CD14-positive monocyte (primary cell): ENCODE measurements at regions not wholly inside any gene's neighbourhood (a gene's known extent, or its start where the extent isn't known, plus 50 kb on each side); places are given as distances from the start of the nearest gene placed in this dataset.

Experiments
- DNase-seq, 3 donors: peaks; one replicate each; pipeline ENCODE4 v3.0.0-alpha.2; 2011 to 2022
- H2AFZ ChIP-seq: 2 replicates; pipeline ENCODE4 v1.6.0; 2012; ENCODE audit warnings: mild to moderate bottlenecking, low read depth, low read length, inconsistent platforms; ENCODE audit not compliant: insufficient read depth, poor library complexity, severe bottlenecking
- H3K27ac ChIP-seq, 2 donors: 1 replicate in 1 of 2; 2 replicates in 1 of 2; pipeline ENCODE4 v1.5.1; 2012 to 2013; ENCODE audit warnings: low read length in 2 of 2, control low read depth in 1 of 2, inconsistent platforms in 1 of 2, low read depth in 1 of 2, mild to moderate bottlenecking in 1 of 2
- H3K27me3 ChIP-seq, 2 donors: one replicate each; pipeline versions ENCODE4 v1.6.0 to v1.6.1; 2011 to 2013; ENCODE audit warnings: low read length in 2 of 2; ENCODE audit not compliant: control insufficient read depth in 2 of 2, insufficient read depth in 2 of 2
- H3K36me3 ChIP-seq, 2 donors: replicated peaks in 1 of 2; 1 replicate in 1 of 2; 2 replicates in 1 of 2; pipeline versions ENCODE4 v1.5.1 to v1.6.1; 2012 to 2013; ENCODE audit warnings: low read length in 2 of 2, control low read depth in 1 of 2, inconsistent platforms in 1 of 2, mild to moderate bottlenecking in 1 of 2; ENCODE audit not compliant: insufficient read depth in 2 of 2, control insufficient read depth in 1 of 2
- H3K4me1 ChIP-seq, 2 donors: 1 replicate in 1 of 2; 2 replicates in 1 of 2; pipeline versions ENCODE4 v1.5.1 to v1.6.1; 2012 to 2013; ENCODE audit warnings: low read length in 2 of 2, control low read depth in 1 of 2, inconsistent platforms in 1 of 2, mild to moderate bottlenecking in 1 of 2, moderate library complexity in 1 of 2; ENCODE audit not compliant: insufficient read depth in 2 of 2, control insufficient read depth in 1 of 2
- H3K4me2 ChIP-seq: replicated peaks from 2 replicates; pipeline ENCODE3; 2012; ENCODE audit warnings: low read length, moderate library complexity, mild to moderate bottlenecking; ENCODE audit not compliant: poor library complexity, severe bottlenecking; ENCODE audit errors: extremely low read depth
- H3K4me3 ChIP-seq, 3 experiments: fragments of 200-600 bp in 1 of 3; sonication (generic) in 1 of 3; replicated peaks in 1 of 3; 1 replicate in 2 of 3; 2 replicates in 1 of 3; pipeline ENCODE4 v1.5.1; 2011 to 2013; ENCODE audit warnings: low read length in 3 of 3, mild to moderate bottlenecking in 3 of 3, control low read depth in 2 of 3, low read depth in 2 of 3, inconsistent platforms in 1 of 3, moderate library complexity in 1 of 3
- H3K79me2 ChIP-seq: 2 replicates; pipeline ENCODE4 v1.6.0; 2012; ENCODE audit warnings: mild to moderate bottlenecking, control low read depth, inconsistent platforms, low read length, moderate library complexity; ENCODE audit not compliant: insufficient read depth
- H3K9ac ChIP-seq: 2 replicates; pipeline ENCODE4 v1.6.0; 2017; ENCODE audit warnings: low read length, mild to moderate bottlenecking; ENCODE audit not compliant: insufficient read depth, poor library complexity, severe bottlenecking
- H3K9me3 ChIP-seq, 2 donors: replicated peaks in 1 of 2; 1 replicate in 1 of 2; 2 replicates in 1 of 2; pipeline versions ENCODE4 v1.5.1 to v1.6.1; 2012 to 2013; ENCODE audit warnings: low read length in 2 of 2, control low read depth in 1 of 2; ENCODE audit not compliant: control insufficient read depth in 1 of 2, insufficient read depth in 1 of 2
- H4K20me1 ChIP-seq: 2 replicates; pipeline ENCODE4 v1.6.0; 2012; ENCODE audit warnings: mild to moderate bottlenecking, low read length, control low read depth, moderate library complexity; ENCODE audit not compliant: insufficient read depth
- H3K27ac Mint-ChIP-seq, 7 donors: one replicate each; pipeline ENCODE4 v1.8.0; 2020; ENCODE audit warnings: mild to moderate bottlenecking in 7 of 7, mixed read lengths in 7 of 7, moderate library complexity in 6 of 7, inconsistent platforms in 2 of 7
- H3K27me3 Mint-ChIP-seq, 3 donors: one replicate each; pipeline ENCODE4 v1.8.0; 2021 to 2022; ENCODE audit warnings: low read depth in 3 of 3, mild to moderate bottlenecking in 3 of 3, mixed read lengths in 3 of 3, moderate library complexity in 3 of 3, inconsistent platforms in 1 of 3
- H3K36me3 Mint-ChIP-seq, 2 donors: one replicate each; pipeline ENCODE4 v1.8.0; 2020; ENCODE audit warnings: mixed read lengths in 2 of 2, inconsistent platforms in 1 of 2, mild to moderate bottlenecking in 1 of 2
- H3K4me1 Mint-ChIP-seq: one replicate; pipeline ENCODE4 v1.8.0; 2020; ENCODE audit warnings: mild to moderate bottlenecking, mixed read lengths
- H3K4me3 Mint-ChIP-seq, 2 donors: one replicate each; pipeline ENCODE4 v1.8.0; 2020; ENCODE audit warnings: mild to moderate bottlenecking in 2 of 2, mixed read lengths in 2 of 2, moderate library complexity in 1 of 2
- H3K9me3 Mint-ChIP-seq, 7 donors: one replicate each; pipeline ENCODE4 v1.8.0; 2020 to 2022; ENCODE audit warnings: mixed read lengths in 7 of 7, mild to moderate bottlenecking in 6 of 7, moderate library complexity in 6 of 7, inconsistent platforms in 2 of 7
- CTCF ChIP-seq: fragments of 200-600 bp; IDR thresholded peaks from one replicate; pipeline ENCODE4 v1.8.0; 2022; ENCODE audit warnings: antibody characterized with exemption, mild to moderate bottlenecking
- WGBS: methylation state at CpG from one replicate; pipeline ENCODE4 v1.1.5; 2013; ENCODE audit warnings: missing lambda C conversion rate; ENCODE audit not compliant: insufficient coverage; 5-methylcytosine and 5-hydroxymethylcytosine counted together
- intact Hi-C, 2 donors: fragments of 100-400 bp; cut with micrococcal nuclease; formaldehyde crosslinking; loops; one replicate each; pipeline versions ENCODE4 v1.15.0 to v1.15.1; 2023

- Mint-ChIP-seq H3K4me3 (no peak overlapping the region), H3K9me3 (no peaks in the 10 kb centered on the region), H3K27ac (no peak overlapping the region), H3K27me3 (peaks cover 0 to 7% (median 0%) of the 10 kb centered on the region in 3 donors), H3K36me3 (peaks cover 0 to 2% of the 10 kb centered on the region in 2 donors), H3K4me1 (peaks cover 67% of the 10 kb centered on the region)
- Histone ChIP-seq H2AFZ (no peak overlapping the region), H3K4me2 (no peak overlapping the region), H3K36me3 (no peaks in the 10 kb centered on the region), H3K27me3 (no peaks in the 10 kb centered on the region), H3K4me1 (peaks cover 61 to 69% of the 10 kb centered on the region in 2 donors), H3K4me3 (no peak overlapping the region), H4K20me1 (no peaks in the 10 kb centered on the region), H3K79me2 (no peaks in the 10 kb centered on the region), H3K27ac (no peak overlapping the region), H3K9ac (no peak overlapping the region), H3K9me3 (no peaks in the 10 kb centered on the region)
- DNase-seq = no peak
- intact Hi-C loops = loop anchor here (10.0 kb wide), 2 partner anchors 83 to 257 kb away; no protein-coding TSS in a partner anchor
- WGBS = no CpG with 5 or more reads among the region's 3 CpGs
- no peak for TF ChIP-seq CTCF
Observed at GRCh38 chr20:53831812-53832211, 238.2 kb upstream of the ZNF217 start.

- WGBS = 100% methylated on average over 1 of the region's 5 CpGs
- Mint-ChIP-seq H3K9me3 (no peaks in the 10 kb centered on the region), H3K27me3 (peaks cover 0 to 7% (median 1%) of the 10 kb centered on the region in 3 donors), H3K4me3 (no peak overlapping the region), H3K4me1 (peaks cover 71% of the 10 kb centered on the region), H3K27ac (peak overlapping the region in 2 of 7 donors; percentile 32 to 85), H3K36me3 (peaks cover 0 to 2% of the 10 kb centered on the region in 2 donors)
- H3K9me3 ChIP-seq = no peaks in the 10 kb centered on the region
- no peak overlapping the region for H3K4me2 ChIP-seq
- no peak overlapping the region for H3K4me3 ChIP-seq
- no peaks in the 10 kb centered on the region for H4K20me1 ChIP-seq
- no peaks in the 10 kb centered on the region for H3K36me3 ChIP-seq
- H2AFZ ChIP-seq = no peak overlapping the region
- H3K27me3 ChIP-seq = no peaks in the 10 kb centered on the region
- intact Hi-C loops = loop anchor here (10.0 kb wide), 2 partner anchors 84 to 256 kb away; no protein-coding TSS in a partner anchor
- no peak overlapping the region for H3K27ac ChIP-seq
- no peak for TF ChIP-seq CTCF
- peaks cover 61 to 73% of the 10 kb centered on the region in 2 donors for H3K4me1 ChIP-seq
- no peaks in the 10 kb centered on the region for H3K79me2 ChIP-seq
- no peak for DNase-seq
- H3K9ac ChIP-seq = no peak overlapping the region
Observed at GRCh38 chr20:53831228-53831627, 237.6 kb upstream of the ZNF217 start.
